ENCODE measurements at regions not wholly inside any gene's neighbourhood (a gene's known extent, or its start where the extent isn't known, plus 50 kb on each side); places are given as distances from the start of the nearest gene placed in this dataset.

DNA sequence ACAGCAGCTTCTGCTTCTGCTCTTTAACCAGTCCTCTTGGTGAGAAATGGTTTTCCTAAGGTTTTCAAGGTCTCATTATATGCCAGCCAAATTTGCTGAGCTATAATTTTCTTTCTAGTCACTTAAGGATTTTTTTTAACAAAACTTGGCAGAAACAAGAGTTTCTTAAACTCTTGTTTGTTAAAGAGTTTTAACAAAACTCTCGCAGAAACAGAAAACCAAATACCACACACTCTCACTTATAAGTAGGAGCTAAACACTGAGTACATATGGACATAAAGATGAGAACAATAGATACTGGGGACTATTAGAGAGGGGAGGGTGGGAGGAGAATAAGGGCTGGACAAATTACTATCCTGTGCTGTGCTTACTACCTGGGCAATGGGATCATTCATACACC is 908.3 kb downstream of the TUSC7 start:
- Histone ChIP-seq H3K9me3 (no peaks in the 10 kb centered on the region), H3K4me3 (ENCODE audit: low read depth, low read length) (no peak overlapping the region), H3K4me1 (no peaks in the 10 kb centered on the region), H3K27me3 (replicated peaks; ENCODE audit: control insufficient read depth, insufficient read depth, low read length) (no peaks in the 10 kb centered on the region), H3K36me3 (ENCODE audit: control insufficient read depth, insufficient read depth, low read length) (no peaks in the 10 kb centered on the region)
- intact Hi-C loops (cut with micrococcal nuclease; ENCODE audit: unreplicated experiment): no loop called here
- Mint-ChIP-seq H3K9me3 (ENCODE audit: unreplicated experiment) (no peaks in the 10 kb centered on the region), H3K36me3 (ENCODE audit: insufficient read depth, unreplicated experiment) (no peaks in the 10 kb centered on the region), H3K4me3 (ENCODE audit: unreplicated experiment) (no peak overlapping the region), H3K27me3 (ENCODE audit: insufficient read depth, unreplicated experiment) (no peaks in the 10 kb centered on the region), H3K27ac (ENCODE audit: unreplicated experiment) (no peak overlapping the region), H3K4me1 (ENCODE audit: low read depth, unreplicated experiment) (no peaks in the 10 kb centered on the region)
- DNase-seq: no peak
- POLR2A ChIA-PET: no interaction called here
- CTCF ChIA-PET: no interaction called here
- TF ChIP-seq, protein P1, sequence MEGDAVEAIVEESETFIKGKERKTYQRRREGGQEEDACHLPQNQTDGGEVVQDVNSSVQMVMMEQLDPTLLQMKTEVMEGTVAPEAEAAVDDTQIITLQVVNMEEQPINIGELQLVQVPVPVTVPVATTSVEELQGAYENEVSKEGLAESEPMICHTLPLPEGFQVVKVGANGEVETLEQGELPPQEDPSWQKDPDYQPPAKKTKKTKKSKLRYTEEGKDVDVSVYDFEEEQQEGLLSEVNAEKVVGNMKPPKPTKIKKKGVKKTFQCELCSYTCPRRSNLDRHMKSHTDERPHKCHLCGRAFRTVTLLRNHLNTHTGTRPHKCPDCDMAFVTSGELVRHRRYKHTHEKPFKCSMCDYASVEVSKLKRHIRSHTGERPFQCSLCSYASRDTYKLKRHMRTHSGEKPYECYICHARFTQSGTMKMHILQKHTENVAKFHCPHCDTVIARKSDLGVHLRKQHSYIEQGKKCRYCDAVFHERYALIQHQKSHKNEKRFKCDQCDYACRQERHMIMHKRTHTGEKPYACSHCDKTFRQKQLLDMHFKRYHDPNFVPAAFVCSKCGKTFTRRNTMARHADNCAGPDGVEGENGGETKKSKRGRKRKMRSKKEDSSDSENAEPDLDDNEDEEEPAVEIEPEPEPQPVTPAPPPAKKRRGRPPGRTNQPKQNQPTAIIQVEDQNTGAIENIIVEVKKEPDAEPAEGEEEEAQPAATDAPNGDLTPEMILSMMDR (IDR thresholded peaks at IDR 0.05; ENCODE audit: insufficient read depth in 1 of 2, low read depth in 1 of 2, low read length in 1 of 2, severe bottlenecking in 1 of 2, unreplicated experiment in 1 of 2): no peak
- no TSS peak for BruUV-seq (replicated peaks)

DNA sequence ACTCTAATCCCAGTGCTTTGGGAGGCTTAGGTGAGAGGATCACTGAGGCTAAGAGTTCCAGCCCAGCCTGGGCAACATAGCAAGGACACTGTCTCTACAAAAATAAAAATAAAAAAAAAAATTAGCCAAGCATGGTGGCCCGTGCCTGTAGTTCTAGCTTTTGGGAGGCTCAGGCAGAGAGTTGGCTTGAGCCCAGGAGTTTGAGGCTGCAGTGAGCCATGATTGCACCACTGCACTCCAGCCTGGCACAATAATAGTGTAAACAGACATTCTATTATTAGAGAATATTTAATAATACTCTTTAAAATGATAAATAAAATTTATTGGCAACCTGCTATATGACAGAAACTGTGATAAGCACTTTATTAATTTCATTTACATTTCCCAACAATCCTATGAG is 908.9 kb downstream of the TUSC7 start:
- BruUV-seq (replicated peaks): no TSS peak
- no peaks in the 10 kb centered on the region for H3K4me1 ChIP-seq
- no peaks in the 10 kb centered on the region for H3K36me3 ChIP-seq (ENCODE audit: control insufficient read depth, insufficient read depth, low read length)
- H3K9me3 ChIP-seq: no peaks in the 10 kb centered on the region
- POLR2A ChIA-PET: no interaction called here
- DNase-seq: no peak
- no peaks in the 10 kb centered on the region for H3K36me3 Mint-ChIP-seq (ENCODE audit: insufficient read depth, unreplicated experiment)
- TF ChIP-seq, protein P1 (IDR thresholded peaks at IDR 0.05; ENCODE audit: insufficient read depth in 1 of 2, low read depth in 1 of 2, low read length in 1 of 2, severe bottlenecking in 1 of 2, unreplicated experiment in 1 of 2): no peak
- intact Hi-C loops (cut with micrococcal nuclease; ENCODE audit: unreplicated experiment): no loop called here
- no peak overlapping the region for H3K4me3 ChIP-seq (ENCODE audit: low read depth, low read length)
- no peak overlapping the region for H3K27ac Mint-ChIP-seq (ENCODE audit: unreplicated experiment)
- no peaks in the 10 kb centered on the region for H3K27me3 Mint-ChIP-seq (ENCODE audit: insufficient read depth, unreplicated experiment)
- no peaks in the 10 kb centered on the region for H3K27me3 ChIP-seq (replicated peaks; ENCODE audit: control insufficient read depth, insufficient read depth, low read length)
- no peaks in the 10 kb centered on the region for H3K9me3 Mint-ChIP-seq (ENCODE audit: unreplicated experiment)
- no peaks in the 10 kb centered on the region for H3K4me1 Mint-ChIP-seq (ENCODE audit: low read depth, unreplicated experiment)
- CTCF ChIA-PET: no interaction called here
- H3K4me3 Mint-ChIP-seq (ENCODE audit: unreplicated experiment): no peak overlapping the region

DNA sequence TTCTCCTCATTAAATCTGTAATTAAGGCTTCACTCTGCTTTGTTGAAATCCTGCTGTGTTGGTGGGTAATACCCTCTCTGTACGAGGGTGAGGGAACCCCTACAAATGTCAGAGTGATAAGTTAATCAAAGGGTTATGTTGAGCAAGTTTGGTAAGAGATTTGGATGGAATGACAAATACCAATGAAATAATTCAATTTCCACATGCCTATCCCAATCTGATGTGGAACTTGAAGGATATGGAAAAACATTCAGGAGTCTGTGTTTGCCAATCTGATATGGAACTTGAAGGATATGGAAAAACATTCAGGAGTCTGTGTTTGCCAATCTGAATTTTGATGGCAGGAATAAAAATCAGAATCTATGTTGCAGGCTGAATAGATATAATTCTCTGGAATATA is 910.2 kb downstream of the TUSC7 start:
- H3K4me1 ChIP-seq: no peaks in the 10 kb centered on the region
- CTCF ChIA-PET: no interaction called here
- no peaks in the 10 kb centered on the region for H3K27me3 Mint-ChIP-seq (ENCODE audit: insufficient read depth, unreplicated experiment)

More for the DNA sequence above, 910.2 kb downstream of the TUSC7 start:
- intact Hi-C loops (cut with micrococcal nuclease; ENCODE audit: unreplicated experiment): no loop called here
- Histone ChIP-seq H3K27me3 (replicated peaks; ENCODE audit: control insufficient read depth, insufficient read depth, low read length) (no peaks in the 10 kb centered on the region), H3K36me3 (ENCODE audit: control insufficient read depth, insufficient read depth, low read length) (no peaks in the 10 kb centered on the region), H3K9me3 (no peaks in the 10 kb centered on the region), H3K4me3 (ENCODE audit: low read depth, low read length) (no peak overlapping the region)
- POLR2A ChIA-PET: no interaction called here
- H3K4me1 Mint-ChIP-seq (ENCODE audit: low read depth, unreplicated experiment): no peaks in the 10 kb centered on the region
- no peak overlapping the region for H3K27ac Mint-ChIP-seq (ENCODE audit: unreplicated experiment)
- TF ChIP-seq, protein P1 (IDR thresholded peaks at IDR 0.05; ENCODE audit: insufficient read depth in 1 of 2, low read depth in 1 of 2, low read length in 1 of 2, severe bottlenecking in 1 of 2, unreplicated experiment in 1 of 2): no peak
- DNase-seq: no peak
- H3K4me3 Mint-ChIP-seq (ENCODE audit: unreplicated experiment): no peak overlapping the region
- H3K9me3 Mint-ChIP-seq (ENCODE audit: unreplicated experiment): no peaks in the 10 kb centered on the region
- no TSS peak for BruUV-seq (replicated peaks)
- H3K36me3 Mint-ChIP-seq (ENCODE audit: insufficient read depth, unreplicated experiment): no peaks in the 10 kb centered on the region
